HG03521 (cell line): ENCODE measurements at regions not wholly inside any gene's neighbourhood (a gene's known extent, or its start where the extent isn't known, plus 50 kb on each side); places are given as distances from the start of the nearest gene placed in this dataset.
"Not testable (repeated sequence)": the region's sequence is repeated elsewhere in the genome, so short reads cannot be mapped to it uniquely, and the experiment has no call there.

ENCODE experiments used
- ATAC-seq: cut with Tn5 transposase; IDR thresholded peaks from one replicate; pipeline ENCODE4 v1.9.1; 2021; ENCODE audit warnings: mild to moderate bottlenecking, moderate library complexity; ENCODE audit not compliant: unreplicated experiment

GRCh38 chr4:94011190-94011589 is 182.6 kb downstream of the ATOH1 start:
- no peak for ATAC-seq

GRCh38 chr4:94014484-94015136 is 186.1 kb downstream of the ATOH1 start:
- no peak for ATAC-seq

GRCh38 chr4:94015956-94016355 is 187.4 kb downstream of the ATOH1 start:
- no peak for ATAC-seq

GRCh38 chr4:94032754-94033153 is 174.9 kb upstream of the SMARCAD1 start:
- no peak for ATAC-seq

GRCh38 chr4:94036964-94037363 is 170.7 kb upstream of the SMARCAD1 start:
- ATAC-seq = no peak

- ATAC-seq = no peak
Measured at GRCh38 chr4:94038195-94038594, 169.5 kb upstream of the SMARCAD1 start.

GRCh38 chr4:94039226-94039625 is 168.4 kb upstream of the SMARCAD1 start:
- no peak for ATAC-seq

- not testable (repeated sequence) for ATAC-seq
Measured at GRCh38 chr4:94044471-94044870, 163.2 kb upstream of the SMARCAD1 start.

GRCh38 chr4:94063084-94063483 is 144.6 kb upstream of the SMARCAD1 start:
- no peak for ATAC-seq

- ATAC-seq = no peak
Measured at GRCh38 chr4:94068753-94069719, 138.6 kb upstream of the SMARCAD1 start.

- ATAC-seq = no peak
Measured at GRCh38 chr4:94076498-94076897, 131.2 kb upstream of the SMARCAD1 start.

GRCh38 chr4:94084155-94084554 is 123.5 kb upstream of the SMARCAD1 start:
- ATAC-seq = no peak

GRCh38 chr4:94099141-94099540 is 108.5 kb upstream of the SMARCAD1 start:
- ATAC-seq = not testable (repeated sequence)

- no peak for ATAC-seq
Measured at GRCh38 chr4:94112644-94113043, 95.0 kb upstream of the SMARCAD1 start.

GRCh38 chr4:94115687-94116086 is 92.0 kb upstream of the SMARCAD1 start:
- no peak for ATAC-seq

- no peak for ATAC-seq
Measured at GRCh38 chr4:94116842-94117241, 90.8 kb upstream of the SMARCAD1 start.

- no peak for ATAC-seq
Measured at GRCh38 chr4:94126669-94127068, 81.0 kb upstream of the SMARCAD1 start.

- peak; percentile 73 for ATAC-seq
Measured at GRCh38 chr4:94127707-94128328, 79.8 kb upstream of the SMARCAD1 start.

- ATAC-seq = no peak
Measured at GRCh38 chr4:94131212-94131611, 76.5 kb upstream of the SMARCAD1 start.

- no peak for ATAC-seq
Measured at GRCh38 chr4:94135701-94136100, 72.0 kb upstream of the SMARCAD1 start.

- ATAC-seq = no peak
Measured at GRCh38 chr4:94139931-94140612, 67.6 kb upstream of the SMARCAD1 start.
